ENCODE measurements at regions not wholly inside any gene's neighbourhood (a gene's known extent, or its start where the extent isn't known, plus 50 kb on each side); places are given as distances from the start of the nearest gene placed in this dataset.
"Not testable (repeated sequence)": the region's sequence is repeated elsewhere in the genome, so short reads cannot be mapped to it uniquely, and the experiment has no call there.

- no peak for DNase-seq
Measured at GRCh38 chr13:81314461-81314860, 973.5 kb upstream of the SPRY2 start.

- no peak for DNase-seq
Measured at GRCh38 chr13:81305928-81306327, 965.0 kb upstream of the SPRY2 start.

GRCh38 chr13:81304121-81304659, 963.3 kb upstream of the SPRY2 start:
- DNase-seq = no peak

- DNase-seq = no peak
Measured at GRCh38 chr13:81302677-81303076, 961.8 kb upstream of the SPRY2 start.

GRCh38 chr13:81302125-81302524, 961.2 kb upstream of the SPRY2 start:
- no peak for DNase-seq

GRCh38 chr13:81295177-81295576, 954.3 kb upstream of the SPRY2 start:
- DNase-seq = no peak

GRCh38 chr13:81293594-81294164, 952.8 kb upstream of the SPRY2 start:
- DNase-seq = no peak

GRCh38 chr13:81283561-81283960, 942.6 kb upstream of the SPRY2 start:
- DNase-seq = no peak

GRCh38 chr13:81283062-81283461, 942.1 kb upstream of the SPRY2 start:
- DNase-seq = no peak

GRCh38 chr13:81275666-81276258, 934.8 kb upstream of the SPRY2 start:
- DNase-seq = no peak

- no peak for DNase-seq
Measured at GRCh38 chr13:81247711-81248110, 906.8 kb upstream of the SPRY2 start.

GRCh38 chr13:81246556-81246955, 905.6 kb upstream of the SPRY2 start:
- DNase-seq = no peak

- DNase-seq = no peak
Measured at GRCh38 chr13:81244011-81244410, 903.1 kb upstream of the SPRY2 start.

- DNase-seq = no peak
Measured at GRCh38 chr13:81230386-81230785, 889.5 kb upstream of the SPRY2 start.

- DNase-seq = not testable (repeated sequence)
Measured at GRCh38 chr13:81226830-81227229, 885.9 kb upstream of the SPRY2 start.

- no peak for DNase-seq
Measured at GRCh38 chr13:81224209-81224833, 883.4 kb upstream of the SPRY2 start.

GRCh38 chr13:81223778-81224177, 882.9 kb upstream of the SPRY2 start:
- no peak for DNase-seq

GRCh38 chr13:81211713-81212112, 870.8 kb upstream of the SPRY2 start:
- DNase-seq = no peak

- no peak for DNase-seq
Measured at GRCh38 chr13:81207636-81208035, 866.7 kb upstream of the SPRY2 start.

- no peak for DNase-seq
Measured at GRCh38 chr13:81207231-81207630, 866.3 kb upstream of the SPRY2 start.

- no peak for DNase-seq
Measured at GRCh38 chr13:81203783-81204182, 862.9 kb upstream of the SPRY2 start.

- no peak for DNase-seq
Measured at GRCh38 chr13:81199956-81200355, 859.0 kb upstream of the SPRY2 start.

- DNase-seq = no peak
Measured at GRCh38 chr13:81197966-81198365, 857.0 kb upstream of the SPRY2 start.

- no peak for DNase-seq
Measured at GRCh38 chr13:81197483-81197882, 856.6 kb upstream of the SPRY2 start.
